Osteoblast (primary cell): ENCODE measurements at regions not wholly inside any gene's neighbourhood (a gene's known extent, or its start where the extent isn't known, plus 50 kb on each side); places are given as distances from the start of the nearest gene placed in this dataset.
A peak's percentile ranks its signal among the peaks of the same experiment; 100 is the strongest.

Source experiments
- DNase-seq: peaks from one replicate; pipeline ENCODE4 v3.0.0; 2011; ENCODE audit warnings: low spot score, mixed read lengths; ENCODE audit not compliant: insufficient read length; ENCODE audit errors: missing footprints
- H2AFZ ChIP-seq: 2 replicates; pipeline ENCODE4 v1.6.0; 2011; ENCODE audit warnings: mild to moderate bottlenecking, low read length
- H3K27ac ChIP-seq: 2 replicates; pipeline ENCODE4 v1.5.1; 2011; ENCODE audit warnings: mild to moderate bottlenecking, low read depth, low read length, moderate library complexity
- H3K27me3 ChIP-seq: 2 replicates; pipeline ENCODE4 v1.6.0; 2012; ENCODE audit warnings: mild to moderate bottlenecking, control low read depth, inconsistent platforms, low read length, moderate library complexity; ENCODE audit not compliant: insufficient read depth
- H3K36me3 ChIP-seq: 2 replicates; pipeline ENCODE4 v1.5.1; 2011; ENCODE audit warnings: mild to moderate bottlenecking, low read length, control low read depth, moderate library complexity; ENCODE audit not compliant: insufficient read depth
- H3K4me1 ChIP-seq: 2 replicates; pipeline ENCODE4 v1.5.1; 2011; ENCODE audit warnings: mild to moderate bottlenecking, low read length, control low read depth, moderate library complexity; ENCODE audit not compliant: insufficient read depth
- H3K4me2 ChIP-seq: 2 replicates; pipeline ENCODE4 v1.6.0; 2011; ENCODE audit warnings: mild to moderate bottlenecking, low read length; ENCODE audit not compliant: insufficient read depth
- H3K4me3 ChIP-seq: fragments of 200-600 bp; sonication (generic); 3 replicates; pipeline ENCODE4 v1.5.1; 2012; ENCODE audit warnings: mild to moderate bottlenecking, low read length, inconsistent platforms; ENCODE audit not compliant: insufficient read depth
- H3K79me2 ChIP-seq: 2 replicates; pipeline ENCODE4 v1.6.0; 2012; ENCODE audit warnings: mild to moderate bottlenecking, low read length, control low read depth, inconsistent platforms; ENCODE audit not compliant: insufficient read depth
- H3K9me3 ChIP-seq: 2 replicates; pipeline ENCODE4 v1.5.1; 2011; ENCODE audit warnings: low read depth, low read length, control low read depth
- H4K20me1 ChIP-seq: 2 replicates; pipeline ENCODE4 v1.6.0; 2012; ENCODE audit warnings: mild to moderate bottlenecking, low read length, control low read depth; ENCODE audit not compliant: insufficient read depth
- CTCF ChIP-seq: IDR thresholded peaks from 2 replicates; pipeline ENCODE4 v1.5.1; 2011; ENCODE audit warnings: mild to moderate bottlenecking, low read depth, low read length, moderate library complexity; ENCODE audit errors: extremely low read depth

- Histone ChIP-seq H3K9me3 (no peaks in the 10 kb centered on the region), H3K79me2 (no peaks in the 10 kb centered on the region), H4K20me1 (no peaks in the 10 kb centered on the region), H3K4me2 (no peak overlapping the region), H3K4me3 (no peak overlapping the region), H3K27me3 (peaks cover 13% of the 10 kb centered on the region), H2AFZ (no peak overlapping the region), H3K36me3 (no peaks in the 10 kb centered on the region), H3K27ac (no peak overlapping the region), H3K4me1 (peaks cover 2% of the 10 kb centered on the region)
- peak; percentile 61 for DNase-seq
- no peak for TF ChIP-seq CTCF
Measured at GRCh38 chr1:25061261-25061995, 131.4 kb upstream of the RUNX3 start.

GRCh38 chr1:25057188-25057587 lies 127.1 kb upstream of the RUNX3 start:
- Histone ChIP-seq H3K4me1 (no peaks in the 10 kb centered on the region), H3K9me3 (no peaks in the 10 kb centered on the region), H3K4me3 (no peak overlapping the region), H3K27me3 (peaks cover 23% of the 10 kb centered on the region), H3K4me2 (no peak overlapping the region), H3K27ac (no peak overlapping the region), H2AFZ (no peak overlapping the region), H3K36me3 (no peaks in the 10 kb centered on the region), H3K79me2 (no peaks in the 10 kb centered on the region), H4K20me1 (no peaks in the 10 kb centered on the region)
- TF ChIP-seq CTCF = no peak
- no peak for DNase-seq

GRCh38 chr1:25056536-25056935 lies 126.5 kb upstream of the RUNX3 start:
- H3K27me3 ChIP-seq = peaks cover 27% of the 10 kb centered on the region
- no peak overlapping the region for H2AFZ ChIP-seq
- H3K4me1 ChIP-seq = no peaks in the 10 kb centered on the region
- H3K4me2 ChIP-seq = no peak overlapping the region
- H3K4me3 ChIP-seq = no peak overlapping the region
- H3K36me3 ChIP-seq = no peaks in the 10 kb centered on the region
- H3K79me2 ChIP-seq = no peaks in the 10 kb centered on the region
- no peaks in the 10 kb centered on the region for H4K20me1 ChIP-seq
- TF ChIP-seq CTCF = no peak
- DNase-seq = peak; percentile 52
- no peak overlapping the region for H3K27ac ChIP-seq
- H3K9me3 ChIP-seq = no peaks in the 10 kb centered on the region

DNA sequence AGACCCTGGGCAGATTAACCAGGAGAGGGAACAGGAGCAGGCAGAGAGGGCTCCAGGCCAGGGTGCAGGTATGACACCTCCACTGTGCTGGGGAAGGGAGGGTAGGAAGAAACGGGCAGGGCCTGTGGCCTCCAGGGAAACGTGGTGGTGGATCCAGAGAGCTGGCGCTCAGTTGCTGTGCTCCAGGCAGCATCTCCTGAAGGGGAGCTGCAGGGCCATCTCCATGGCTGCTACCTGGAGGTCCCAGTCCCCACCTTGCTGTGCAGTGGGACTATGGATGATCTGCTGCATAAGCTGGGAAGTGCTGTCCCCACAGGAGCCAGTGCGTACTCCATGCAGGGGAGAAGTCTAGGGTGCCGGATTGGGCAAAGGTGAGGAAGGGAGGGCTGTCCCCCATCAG lies 125.9 kb upstream of the RUNX3 start:
- peaks cover 31% of the 10 kb centered on the region for H3K27me3 ChIP-seq
- H4K20me1 ChIP-seq = no peaks in the 10 kb centered on the region
- H3K27ac ChIP-seq = no peak overlapping the region
- no peaks in the 10 kb centered on the region for H3K36me3 ChIP-seq
- no peak overlapping the region for H3K4me3 ChIP-seq
- TF ChIP-seq CTCF = no peak
- H3K79me2 ChIP-seq = no peaks in the 10 kb centered on the region
- no peak for DNase-seq
- H3K9me3 ChIP-seq = no peaks in the 10 kb centered on the region
- H3K4me1 ChIP-seq = no peaks in the 10 kb centered on the region
- H2AFZ ChIP-seq = no peak overlapping the region
- H3K4me2 ChIP-seq = no peak overlapping the region
